Tibial artery (tissue), 4 donors: ENCODE measurements at regions not wholly inside any gene's neighbourhood (a gene's known extent, or its start where the extent isn't known, plus 50 kb on each side); places are given as distances from the start of the nearest gene placed in this dataset.

Source experiments
- DNase-seq, 2 donors: peaks; one replicate each; pipeline ENCODE4 v3.0.0-alpha.2; 2019
- H3K27ac ChIP-seq, 2 donors: fragments of 200-600 bp; sonication (generic) in 1 of 2; 1 replicate in 1 of 2; 2 replicates in 1 of 2; pipeline ENCODE4 v1.5.1; 2018 to 2019; ENCODE audit warnings: mild to moderate bottlenecking in 1 of 2
- H3K27me3 ChIP-seq, 2 donors: fragments of 200-600 bp; sonication (generic) in 1 of 2; one replicate each; pipeline versions ENCODE4 v1.5.1 to v1.6.0; 2016 to 2019
- H3K36me3 ChIP-seq, 3 donors: fragments of 200-600 bp; sonication (generic) in 2 of 3; one replicate each; pipeline ENCODE4 v1.5.1; 2016 to 2019; ENCODE audit warnings: mild to moderate bottlenecking in 2 of 3
- H3K4me1 ChIP-seq, 4 donors: fragments of 200-600 bp; sonication (generic) in 2 of 4; 1 replicate in 3 of 4; 2 replicates in 1 of 4; pipeline ENCODE4 v1.5.1; 2016 to 2019
- H3K4me3 ChIP-seq, 2 donors: fragments of 200-600 bp; sonication (generic) in 1 of 2; 1 replicate in 1 of 2; 2 replicates in 1 of 2; pipeline ENCODE4 v1.5.1; 2018 to 2019; ENCODE audit warnings: mild to moderate bottlenecking in 2 of 2
- H3K9me3 ChIP-seq, 3 donors: fragments of 200-600 bp; sonication (generic) in 1 of 3; one replicate each; pipeline ENCODE4 v1.5.1; 2016 to 2019
- intact Hi-C: fragments of 100-400 bp; cut with DNase I; formaldehyde crosslinking; loops from one replicate; pipeline ENCODE4 v1.15.0; 2023; ENCODE audit warnings: low total_unique reads
- TF ChIP-seq, protein P1 (sequence below), 2 experiments: fragments of 200-600 bp in 1 of 2; fragments of 450-650 bp in 1 of 2; IDR thresholded peaks; one replicate each; pipeline ENCODE4 v1.5.1; 2017 to 2019; ENCODE audit warnings: antibody characterized with exemption in 2 of 2, mild to moderate bottlenecking in 1 of 2, moderate library complexity in 1 of 2

DNA sequence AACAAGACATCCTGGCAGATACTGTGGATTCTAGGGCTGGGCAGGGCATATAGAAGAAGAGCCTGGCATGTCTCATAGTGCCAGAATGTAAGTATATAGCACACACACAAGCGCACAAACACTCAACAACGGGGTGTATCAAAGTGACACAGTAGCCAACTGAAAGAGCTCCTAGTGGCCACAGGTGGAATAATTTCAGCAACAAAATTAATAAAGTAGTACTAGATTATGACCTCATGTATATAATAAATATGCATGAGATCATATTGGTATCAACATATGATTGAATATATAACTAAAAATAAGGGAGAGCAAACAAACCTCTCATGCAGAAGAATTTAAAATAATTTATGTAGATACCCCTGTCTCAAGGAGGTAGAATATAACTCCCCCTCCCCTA lies 72.4 kb upstream of the CXCL12 start:
- DNase-seq = no peak
- Histone ChIP-seq H3K27me3 (no peaks in the 10 kb centered on the region), H3K9me3 (no peaks in the 10 kb centered on the region), H3K4me1 (no peaks in the 10 kb centered on the region), H3K36me3 (no peaks in the 10 kb centered on the region), H3K27ac (no peak overlapping the region), H3K4me3 (no peak overlapping the region)
- TF ChIP-seq, protein P1, sequence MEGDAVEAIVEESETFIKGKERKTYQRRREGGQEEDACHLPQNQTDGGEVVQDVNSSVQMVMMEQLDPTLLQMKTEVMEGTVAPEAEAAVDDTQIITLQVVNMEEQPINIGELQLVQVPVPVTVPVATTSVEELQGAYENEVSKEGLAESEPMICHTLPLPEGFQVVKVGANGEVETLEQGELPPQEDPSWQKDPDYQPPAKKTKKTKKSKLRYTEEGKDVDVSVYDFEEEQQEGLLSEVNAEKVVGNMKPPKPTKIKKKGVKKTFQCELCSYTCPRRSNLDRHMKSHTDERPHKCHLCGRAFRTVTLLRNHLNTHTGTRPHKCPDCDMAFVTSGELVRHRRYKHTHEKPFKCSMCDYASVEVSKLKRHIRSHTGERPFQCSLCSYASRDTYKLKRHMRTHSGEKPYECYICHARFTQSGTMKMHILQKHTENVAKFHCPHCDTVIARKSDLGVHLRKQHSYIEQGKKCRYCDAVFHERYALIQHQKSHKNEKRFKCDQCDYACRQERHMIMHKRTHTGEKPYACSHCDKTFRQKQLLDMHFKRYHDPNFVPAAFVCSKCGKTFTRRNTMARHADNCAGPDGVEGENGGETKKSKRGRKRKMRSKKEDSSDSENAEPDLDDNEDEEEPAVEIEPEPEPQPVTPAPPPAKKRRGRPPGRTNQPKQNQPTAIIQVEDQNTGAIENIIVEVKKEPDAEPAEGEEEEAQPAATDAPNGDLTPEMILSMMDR (IDR thresholded peaks at IDR 0.05) = no peak
- intact Hi-C loops = no loop called here

DNA sequence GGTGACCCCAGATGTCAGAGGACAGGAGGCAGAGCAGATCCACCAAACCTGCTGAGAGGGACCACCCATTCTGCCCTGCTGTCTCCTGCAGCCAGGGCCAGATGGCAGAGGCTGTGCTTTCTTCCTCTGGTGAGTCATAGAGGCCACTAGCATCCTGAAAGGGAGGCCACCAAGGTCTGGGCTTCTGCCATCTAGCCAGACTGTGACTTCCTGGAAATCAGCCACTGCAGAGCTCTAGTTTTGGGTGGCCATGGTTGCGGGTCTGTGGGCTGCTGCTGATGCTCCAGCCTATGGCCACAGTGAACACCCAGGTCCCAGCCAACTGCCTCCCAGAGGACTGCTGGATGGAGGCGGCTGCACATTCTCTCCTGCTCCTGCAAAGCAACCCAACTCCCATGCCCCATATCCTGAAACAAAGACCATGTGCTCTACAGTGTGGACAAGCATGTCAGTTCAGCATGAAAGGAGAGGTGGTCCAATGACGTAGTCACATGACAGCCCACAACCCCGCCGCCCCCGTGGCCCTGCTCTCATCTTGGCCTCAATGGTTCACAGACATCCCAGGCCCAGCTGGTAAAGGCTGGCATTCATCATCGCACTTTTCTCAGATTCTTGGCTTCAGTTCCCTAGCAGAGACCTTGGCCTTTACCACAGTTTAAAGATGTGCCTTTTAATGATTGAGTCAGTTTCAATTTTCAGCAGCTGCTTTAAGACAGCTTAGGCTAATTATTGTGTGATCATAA lies 73.9 kb upstream of the CXCL12 start:
- TF ChIP-seq, protein P1 (IDR thresholded peaks at IDR 0.05) = no peak
- intact Hi-C loops = no loop called here

DNA sequence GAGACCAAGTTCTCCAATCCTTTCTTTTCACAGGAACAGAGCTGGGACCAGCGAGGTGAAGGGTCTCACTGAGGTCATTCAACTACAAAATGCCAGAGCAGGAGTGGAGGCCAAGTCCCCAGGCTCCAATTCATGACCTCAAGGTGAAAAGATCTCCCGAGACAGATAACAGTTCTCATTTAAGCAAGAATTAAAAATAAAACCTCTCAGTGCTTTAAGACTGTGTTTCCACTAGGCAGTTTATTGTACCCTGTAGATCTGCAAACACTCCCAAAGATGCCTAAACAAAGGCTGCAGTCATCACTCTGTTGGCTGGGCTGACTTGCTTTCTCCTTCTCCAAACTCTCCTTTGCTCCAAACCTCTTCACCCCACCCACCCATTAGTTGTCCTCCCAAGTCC lies 74.8 kb upstream of the CXCL12 start:
- H3K9me3 ChIP-seq = no peaks in the 10 kb centered on the region
- intact Hi-C loops = no loop called here
- no peaks in the 10 kb centered on the region for H3K27me3 ChIP-seq
- TF ChIP-seq, protein P1 (IDR thresholded peaks at IDR 0.05) = no peak
- no peak overlapping the region for H3K27ac ChIP-seq
- H3K4me1 ChIP-seq = no peaks in the 10 kb centered on the region
- DNase-seq = no peak
- H3K4me3 ChIP-seq = no peak overlapping the region
- H3K36me3 ChIP-seq = no peaks in the 10 kb centered on the region

More for the DNA sequence above, 73.9 kb upstream of the CXCL12 start:
- no peaks in the 10 kb centered on the region for H3K9me3 ChIP-seq
- H3K4me3 ChIP-seq = no peak overlapping the region
- no peak overlapping the region for H3K27ac ChIP-seq
- H3K4me1 ChIP-seq = no peaks in the 10 kb centered on the region
- no peak for DNase-seq
- H3K36me3 ChIP-seq = no peaks in the 10 kb centered on the region
- no peaks in the 10 kb centered on the region for H3K27me3 ChIP-seq

DNA sequence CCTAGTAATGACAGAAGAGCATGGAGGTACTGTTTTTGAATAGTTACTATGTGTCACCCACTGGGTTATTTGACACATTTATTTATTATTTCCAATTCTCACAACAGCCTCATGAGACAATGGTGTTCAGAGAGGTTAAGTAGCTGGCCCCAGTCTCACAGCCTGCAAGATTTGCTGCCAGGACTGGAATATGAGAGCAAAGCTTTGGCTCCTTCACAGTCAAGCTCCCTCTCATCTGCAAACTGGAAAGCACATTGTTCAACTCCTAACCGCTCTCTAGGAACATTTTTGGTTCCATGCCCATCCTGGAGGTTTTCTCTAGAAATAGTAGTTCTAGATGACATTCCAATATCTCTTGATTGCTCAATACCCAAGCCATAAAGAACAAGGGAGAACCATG lies 75.5 kb upstream of the CXCL12 start:
- intact Hi-C loops = no loop called here
- H3K27ac ChIP-seq = no peak overlapping the region
- H3K4me3 ChIP-seq = no peak overlapping the region
- no peak for DNase-seq
- TF ChIP-seq, protein P1 (IDR thresholded peaks at IDR 0.05) = no peak
- no peaks in the 10 kb centered on the region for H3K4me1 ChIP-seq
- no peaks in the 10 kb centered on the region for H3K36me3 ChIP-seq
- H3K27me3 ChIP-seq = no peaks in the 10 kb centered on the region
- H3K9me3 ChIP-seq = no peaks in the 10 kb centered on the region

DNA sequence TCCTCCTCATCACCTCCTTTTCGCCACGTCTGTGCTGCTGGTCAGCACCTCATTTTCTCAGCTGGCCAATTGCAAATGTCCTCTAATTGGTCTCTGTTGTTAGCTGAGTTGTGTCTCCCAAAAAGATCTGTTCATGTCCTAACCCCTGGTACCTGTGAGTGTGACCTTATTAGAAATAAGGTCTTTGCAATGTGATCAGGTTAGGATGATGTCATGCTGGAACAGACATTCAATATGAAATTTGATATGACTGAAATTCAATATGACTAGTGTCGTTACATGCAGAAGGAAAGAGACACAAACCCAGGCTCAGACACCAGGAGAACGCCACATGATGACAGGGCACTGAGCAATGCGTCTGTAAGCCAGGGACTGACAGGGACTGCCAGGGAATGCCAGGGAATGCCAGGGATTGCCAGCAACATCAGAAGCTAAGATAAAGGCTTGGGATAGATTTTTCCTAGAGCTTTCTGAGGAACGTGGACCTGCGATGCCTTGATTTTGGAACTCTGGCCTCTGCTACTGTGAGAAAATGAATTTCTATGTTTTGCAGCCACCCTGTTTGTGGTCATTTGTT lies 77.5 kb upstream of the CXCL12 start:
- Histone ChIP-seq H3K27ac (no peak overlapping the region), H3K27me3 (no peaks in the 10 kb centered on the region), H3K36me3 (no peaks in the 10 kb centered on the region), H3K9me3 (no peaks in the 10 kb centered on the region), H3K4me3 (no peak overlapping the region), H3K4me1 (no peaks in the 10 kb centered on the region)
- TF ChIP-seq, protein P1 (IDR thresholded peaks at IDR 0.05) = no peak
- intact Hi-C loops = no loop called here
- DNase-seq = no peak
